CD14-positive monocyte (primary cell): ENCODE measurements at regions not wholly inside any gene's neighbourhood (a gene's known extent, or its start where the extent isn't known, plus 50 kb on each side); places are given as distances from the start of the nearest gene placed in this dataset.

ENCODE experiments used
- DNase-seq, 3 donors: peaks; one replicate each; pipeline ENCODE4 v3.0.0-alpha.2; 2011 to 2022
- H2AFZ ChIP-seq: 2 replicates; pipeline ENCODE4 v1.6.0; 2012; ENCODE audit warnings: mild to moderate bottlenecking, low read depth, low read length, inconsistent platforms; ENCODE audit not compliant: insufficient read depth, poor library complexity, severe bottlenecking
- H3K27ac ChIP-seq, 2 donors: 1 replicate in 1 of 2; 2 replicates in 1 of 2; pipeline ENCODE4 v1.5.1; 2012 to 2013; ENCODE audit warnings: low read length in 2 of 2, control low read depth in 1 of 2, inconsistent platforms in 1 of 2, low read depth in 1 of 2, mild to moderate bottlenecking in 1 of 2
- H3K27me3 ChIP-seq, 2 donors: one replicate each; pipeline versions ENCODE4 v1.6.0 to v1.6.1; 2011 to 2013; ENCODE audit warnings: low read length in 2 of 2; ENCODE audit not compliant: control insufficient read depth in 2 of 2, insufficient read depth in 2 of 2
- H3K36me3 ChIP-seq, 2 donors: replicated peaks in 1 of 2; 1 replicate in 1 of 2; 2 replicates in 1 of 2; pipeline versions ENCODE4 v1.5.1 to v1.6.1; 2012 to 2013; ENCODE audit warnings: low read length in 2 of 2, control low read depth in 1 of 2, inconsistent platforms in 1 of 2, mild to moderate bottlenecking in 1 of 2; ENCODE audit not compliant: insufficient read depth in 2 of 2, control insufficient read depth in 1 of 2
- H3K4me1 ChIP-seq, 2 donors: 1 replicate in 1 of 2; 2 replicates in 1 of 2; pipeline versions ENCODE4 v1.5.1 to v1.6.1; 2012 to 2013; ENCODE audit warnings: low read length in 2 of 2, control low read depth in 1 of 2, inconsistent platforms in 1 of 2, mild to moderate bottlenecking in 1 of 2, moderate library complexity in 1 of 2; ENCODE audit not compliant: insufficient read depth in 2 of 2, control insufficient read depth in 1 of 2
- H3K4me2 ChIP-seq: replicated peaks from 2 replicates; pipeline ENCODE3; 2012; ENCODE audit warnings: low read length, moderate library complexity, mild to moderate bottlenecking; ENCODE audit not compliant: poor library complexity, severe bottlenecking; ENCODE audit errors: extremely low read depth
- H3K4me3 ChIP-seq, 3 experiments: fragments of 200-600 bp in 1 of 3; sonication (generic) in 1 of 3; replicated peaks in 1 of 3; 1 replicate in 2 of 3; 2 replicates in 1 of 3; pipeline ENCODE4 v1.5.1; 2011 to 2013; ENCODE audit warnings: low read length in 3 of 3, mild to moderate bottlenecking in 3 of 3, control low read depth in 2 of 3, low read depth in 2 of 3, inconsistent platforms in 1 of 3, moderate library complexity in 1 of 3
- H3K79me2 ChIP-seq: 2 replicates; pipeline ENCODE4 v1.6.0; 2012; ENCODE audit warnings: mild to moderate bottlenecking, control low read depth, inconsistent platforms, low read length, moderate library complexity; ENCODE audit not compliant: insufficient read depth
- H3K9ac ChIP-seq: 2 replicates; pipeline ENCODE4 v1.6.0; 2017; ENCODE audit warnings: low read length, mild to moderate bottlenecking; ENCODE audit not compliant: insufficient read depth, poor library complexity, severe bottlenecking
- H3K9me3 ChIP-seq, 2 donors: replicated peaks in 1 of 2; 1 replicate in 1 of 2; 2 replicates in 1 of 2; pipeline versions ENCODE4 v1.5.1 to v1.6.1; 2012 to 2013; ENCODE audit warnings: low read length in 2 of 2, control low read depth in 1 of 2; ENCODE audit not compliant: control insufficient read depth in 1 of 2, insufficient read depth in 1 of 2
- H4K20me1 ChIP-seq: 2 replicates; pipeline ENCODE4 v1.6.0; 2012; ENCODE audit warnings: mild to moderate bottlenecking, low read length, control low read depth, moderate library complexity; ENCODE audit not compliant: insufficient read depth
- H3K27ac Mint-ChIP-seq, 7 donors: one replicate each; pipeline ENCODE4 v1.8.0; 2020; ENCODE audit warnings: mild to moderate bottlenecking in 7 of 7, mixed read lengths in 7 of 7, moderate library complexity in 6 of 7, inconsistent platforms in 2 of 7
- H3K27me3 Mint-ChIP-seq, 3 donors: one replicate each; pipeline ENCODE4 v1.8.0; 2021 to 2022; ENCODE audit warnings: low read depth in 3 of 3, mild to moderate bottlenecking in 3 of 3, mixed read lengths in 3 of 3, moderate library complexity in 3 of 3, inconsistent platforms in 1 of 3
- H3K36me3 Mint-ChIP-seq, 2 donors: one replicate each; pipeline ENCODE4 v1.8.0; 2020; ENCODE audit warnings: mixed read lengths in 2 of 2, inconsistent platforms in 1 of 2, mild to moderate bottlenecking in 1 of 2
- H3K4me1 Mint-ChIP-seq: one replicate; pipeline ENCODE4 v1.8.0; 2020; ENCODE audit warnings: mild to moderate bottlenecking, mixed read lengths
- H3K4me3 Mint-ChIP-seq, 2 donors: one replicate each; pipeline ENCODE4 v1.8.0; 2020; ENCODE audit warnings: mild to moderate bottlenecking in 2 of 2, mixed read lengths in 2 of 2, moderate library complexity in 1 of 2
- H3K9me3 Mint-ChIP-seq, 7 donors: one replicate each; pipeline ENCODE4 v1.8.0; 2020 to 2022; ENCODE audit warnings: mixed read lengths in 7 of 7, mild to moderate bottlenecking in 6 of 7, moderate library complexity in 6 of 7, inconsistent platforms in 2 of 7
- CTCF ChIP-seq: fragments of 200-600 bp; IDR thresholded peaks from one replicate; pipeline ENCODE4 v1.8.0; 2022; ENCODE audit warnings: antibody characterized with exemption, mild to moderate bottlenecking
- WGBS: methylation state at CpG from one replicate; pipeline ENCODE4 v1.1.5; 2013; ENCODE audit warnings: missing lambda C conversion rate; ENCODE audit not compliant: insufficient coverage; 5-methylcytosine and 5-hydroxymethylcytosine counted together
- intact Hi-C, 2 donors: fragments of 100-400 bp; cut with micrococcal nuclease; formaldehyde crosslinking; loops; one replicate each; pipeline versions ENCODE4 v1.15.0 to v1.15.1; 2023

- no CpG with 5 or more reads among the region's 1 CpG for WGBS
- no peak overlapping the region for H3K9ac ChIP-seq
- H3K4me2 ChIP-seq, result no peak overlapping the region
- H3K9me3 ChIP-seq, result no peaks in the 10 kb centered on the region
- Mint-ChIP-seq H3K9me3 (peaks cover 0 to 2% (median 0%) of the 10 kb centered on the region in 7 donors), H3K36me3 (no peaks in the 10 kb centered on the region), H3K4me1 (peaks cover 4% of the 10 kb centered on the region), H3K4me3 (no peak overlapping the region), H3K27me3 (peaks cover 0 to 1% (median 0%) of the 10 kb centered on the region in 3 donors), H3K27ac (no peak overlapping the region)
- H4K20me1 ChIP-seq, result no peaks in the 10 kb centered on the region
- no peaks in the 10 kb centered on the region for H3K79me2 ChIP-seq
- no peak for DNase-seq
- TF ChIP-seq CTCF, result no peak
- no peaks in the 10 kb centered on the region for H3K4me1 ChIP-seq
- no peaks in the 10 kb centered on the region for H3K36me3 ChIP-seq
- intact Hi-C loops, result no loop called here
- no peak overlapping the region for H3K4me3 ChIP-seq
- no peak overlapping the region for H2AFZ ChIP-seq
- no peak overlapping the region for H3K27ac ChIP-seq
- no peaks in the 10 kb centered on the region for H3K27me3 ChIP-seq
Measured at GRCh38 chr12:88419794-88420193, 160.5 kb downstream of the KITLG start.

DNA sequence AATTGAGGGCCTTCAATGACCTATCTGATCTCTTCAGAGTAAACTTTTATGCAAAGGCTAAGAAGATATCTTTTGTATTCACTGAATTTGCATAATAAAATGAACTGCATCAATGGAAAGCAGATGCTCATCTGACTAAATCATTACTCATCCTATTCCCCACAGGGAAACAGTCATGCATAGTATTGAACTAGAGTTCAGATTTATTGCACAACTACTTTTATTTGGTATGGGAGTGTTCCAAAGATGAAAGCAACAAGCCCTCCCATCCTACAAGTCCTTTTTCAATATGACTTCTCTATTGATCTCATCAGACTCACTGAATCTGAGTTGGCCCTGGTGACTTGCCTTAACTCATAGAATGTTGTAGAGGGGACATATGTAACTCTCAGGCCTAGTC lies 159.8 kb downstream of the KITLG start:
- H3K4me1 Mint-ChIP-seq, result peaks cover 4% of the 10 kb centered on the region
- no peak for TF ChIP-seq CTCF
- H3K4me3 ChIP-seq, result no peak overlapping the region
- no peak overlapping the region for H3K4me2 ChIP-seq
- no peaks in the 10 kb centered on the region for H3K36me3 ChIP-seq
- no peak overlapping the region for H3K27ac Mint-ChIP-seq
- H3K4me3 Mint-ChIP-seq, result no peak overlapping the region
- H3K9ac ChIP-seq, result no peak overlapping the region
- DNase-seq, result no peak
- no peak overlapping the region for H2AFZ ChIP-seq
- H3K9me3 ChIP-seq, result no peaks in the 10 kb centered on the region
- H3K27ac ChIP-seq, result no peak overlapping the region
- H3K4me1 ChIP-seq, result no peaks in the 10 kb centered on the region
- no peaks in the 10 kb centered on the region for H4K20me1 ChIP-seq
- no peaks in the 10 kb centered on the region for H3K79me2 ChIP-seq
- H3K9me3 Mint-ChIP-seq, result peaks cover 0 to 2% (median 0%) of the 10 kb centered on the region in 7 donors
- no peaks in the 10 kb centered on the region for H3K27me3 Mint-ChIP-seq
- H3K27me3 ChIP-seq, result no peaks in the 10 kb centered on the region
- intact Hi-C loops, result no loop called here
- H3K36me3 Mint-ChIP-seq, result no peaks in the 10 kb centered on the region
